B cell (primary cell): ENCODE measurements at regions not wholly inside any gene's neighbourhood (a gene's known extent, or its start where the extent isn't known, plus 50 kb on each side); places are given as distances from the start of the nearest gene placed in this dataset.

Experiments used
- ATAC-seq: fragments of 200-7000 bp; cut with Tn5 transposase; one replicate; pipeline ENCODE4 v1.10.0; 2021; ENCODE audit warnings: low read depth, mild to moderate bottlenecking, moderate number of reproducible peaks, moderate library complexity
- CTCF ChIA-PET: fragments of 350-600 bp; sonication (Branson Sonifier 250); formaldehyde crosslinking; loops from one replicate; lab custom pipeline; 2021; ENCODE audit warnings: antibody characterized with exemption, inconsistent platforms; lab: Charles Lee
- POLR2A ChIA-PET: fragments of 350-600 bp; sonication (Branson Sonifier 250); formaldehyde crosslinking; loops from one replicate; lab custom pipeline; 2021; ENCODE audit warnings: antibody characterized with exemption; lab: Charles Lee
- DNase-seq: peaks from one replicate; pipeline ENCODE4 v3.0.0; 2013
- H2AFZ ChIP-seq: 2 replicates; pipeline ENCODE4 v1.6.1; 2012; ENCODE audit warnings: mild to moderate bottlenecking, low read depth, low read length; ENCODE audit not compliant: insufficient read depth, poor library complexity, severe bottlenecking
- H3K27ac ChIP-seq, 2 donors: 1 replicate in 1 of 2; 2 replicates in 1 of 2; pipeline ENCODE4 v1.5.1; 2012 to 2013; ENCODE audit warnings: low read length in 2 of 2, mild to moderate bottlenecking in 2 of 2, moderate library complexity in 1 of 2
- H3K27me3 ChIP-seq, 4 experiments: fragments of 200-600 bp in 1 of 4; sonication (generic) in 1 of 4; replicated peaks in 1 of 4; 1 replicate in 2 of 4; 2 replicates in 2 of 4; pipeline versions ENCODE4 v1.6.1 to v1.7.0; 2013 to 2016; ENCODE audit warnings: low read length in 3 of 4, mild to moderate bottlenecking in 2 of 4, mixed read lengths in 1 of 4, moderate library complexity in 1 of 4; ENCODE audit not compliant: insufficient read depth in 4 of 4, control insufficient read depth in 3 of 4; ENCODE audit errors: control extremely low read depth in 1 of 4
- H3K36me3 ChIP-seq, 2 experiments: replicated peaks in 1 of 2; 1 replicate in 1 of 2; 2 replicates in 1 of 2; pipeline versions ENCODE4 v1.6.1 to v1.7.1; 2013; ENCODE audit warnings: low read length in 1 of 2; ENCODE audit not compliant: insufficient read depth in 2 of 2, control insufficient read depth in 1 of 2; ENCODE audit errors: control extremely low read depth in 1 of 2, extremely low read depth in 1 of 2
- H3K4me1 ChIP-seq, 2 donors: fragments of 200-600 bp in 1 of 2; sonication (generic) in 1 of 2; 1 replicate in 1 of 2; 2 replicates in 1 of 2; pipeline versions ENCODE4 v1.5.1 to v1.6.1; 2013 to 2017; ENCODE audit warnings: low read length in 2 of 2; ENCODE audit not compliant: control insufficient read depth in 2 of 2, insufficient read depth in 2 of 2
- H3K4me2 ChIP-seq: replicated peaks from 2 replicates; pipeline ENCODE3; 2012; ENCODE audit warnings: mild to moderate bottlenecking, low read depth, low read length; ENCODE audit not compliant: poor library complexity, severe bottlenecking
- H3K4me3 ChIP-seq, 5 experiments: fragments of 200-600 bp in 1 of 5; sonication (generic) in 1 of 5; 1 replicate in 3 of 5; 2 replicates in 2 of 5; pipeline versions ENCODE4 v1.5.1 to v1.7.0; 2011 to 2016; ENCODE audit warnings: low read length in 4 of 5, mild to moderate bottlenecking in 4 of 5, low read depth in 2 of 5, control low read depth in 1 of 5, moderate library complexity in 1 of 5; ENCODE audit not compliant: insufficient read depth in 1 of 5; ENCODE audit errors: control extremely low read depth in 1 of 5, extremely low read depth in 1 of 5
- H3K79me2 ChIP-seq: fragments of 200-600 bp; sonication (generic); one replicate; pipeline ENCODE4 v1.6.0; 2016; ENCODE audit warnings: low read length; ENCODE audit not compliant: control insufficient read depth, insufficient read depth
- H3K9ac ChIP-seq: fragments of 200-600 bp; sonication (generic); 2 replicates; pipeline ENCODE4 v1.6.1; 2017; ENCODE audit warnings: mild to moderate bottlenecking, low read length, moderate library complexity
- H3K9me3 ChIP-seq, 3 donors: one replicate each; pipeline versions ENCODE4 v1.6.1 to v1.7.1; 2013; ENCODE audit warnings: low read length in 2 of 3; ENCODE audit not compliant: control insufficient read depth in 2 of 3, insufficient read depth in 1 of 3; ENCODE audit errors: control extremely low read depth in 1 of 3
- H4K20me1 ChIP-seq: 2 replicates; pipeline ENCODE4 v1.6.0; 2012; ENCODE audit warnings: mild to moderate bottlenecking, low read length; ENCODE audit not compliant: insufficient read depth, control insufficient read depth, poor library complexity, severe bottlenecking
- H3K27ac Mint-ChIP-seq: one replicate; pipeline ENCODE4 v1.8.0; 2021; ENCODE audit warnings: mixed read lengths
- H3K27me3 Mint-ChIP-seq: one replicate; pipeline ENCODE4 v1.8.0; 2021; ENCODE audit warnings: mixed read lengths
- H3K4me1 Mint-ChIP-seq: one replicate; pipeline ENCODE4 v1.8.0; 2021; ENCODE audit warnings: mixed read lengths
- H3K4me3 Mint-ChIP-seq: one replicate; pipeline ENCODE4 v1.8.0; 2021; ENCODE audit warnings: mixed read lengths
- H3K9me3 Mint-ChIP-seq: one replicate; pipeline ENCODE4 v1.8.0; 2022; ENCODE audit warnings: mixed read lengths; ENCODE audit not compliant: insufficient read depth
- CTCF ChIP-seq: fragments of 200-600 bp; IDR thresholded peaks from one replicate; pipeline ENCODE4 v1.8.0; 2022; ENCODE audit warnings: antibody characterized with exemption, mild to moderate bottlenecking
- EZH2 ChIP-seq: IDR thresholded peaks from 2 replicates; pipeline ENCODE4 v1.6.1; 2012; ENCODE audit warnings: borderline replicate concordance, low read depth, mild to moderate bottlenecking, moderate library complexity, low read length; ENCODE audit not compliant: insufficient read depth, poor library complexity, severe bottlenecking
- WGBS: methylation state at CpG from one replicate; pipeline ENCODE4 v1.1.5; 2013; ENCODE audit warnings: missing lambda C conversion rate; ENCODE audit not compliant: insufficient coverage; 5-methylcytosine and 5-hydroxymethylcytosine counted together
- intact Hi-C: fragments of 100-400 bp; cut with micrococcal nuclease; formaldehyde crosslinking; loops from one replicate; pipeline ENCODE4 v1.10.0; 2022

- no peaks in the 10 kb centered on the region for H3K27me3 Mint-ChIP-seq
- H3K4me3 Mint-ChIP-seq: no peak overlapping the region
- Histone ChIP-seq H3K79me2 (no peaks in the 10 kb centered on the region), H3K4me1 (no peaks in the 10 kb centered on the region), H3K27me3 (no peaks in the 10 kb centered on the region), H3K36me3 (no peaks in the 10 kb centered on the region), H3K9ac (no peak overlapping the region), H3K9me3 (no peaks in the 10 kb centered on the region), H3K4me3 (no peak overlapping the region), H3K4me2 (no peak overlapping the region), H4K20me1 (no peaks in the 10 kb centered on the region), H3K27ac (no peak overlapping the region), H2AFZ (no peak overlapping the region)
- intact Hi-C loops: no loop called here
- CTCF ChIA-PET: no interaction called here
- no peak overlapping the region for H3K27ac Mint-ChIP-seq
- no peaks in the 10 kb centered on the region for H3K9me3 Mint-ChIP-seq
- POLR2A ChIA-PET: no interaction called here
- ATAC-seq (no peak), DNase-seq (no peak)
- H3K4me1 Mint-ChIP-seq: peaks cover 5% of the 10 kb centered on the region
- no peak for TF ChIP-seq EZH2
- no peak for TF ChIP-seq CTCF
- WGBS: 93% methylated on average over 4 of the region's 4 CpGs
Observed at GRCh38 chr4:14368391-14368790, 633.9 kb upstream of the CPEB2 start.

GRCh38 chr4:14371131-14371530 lies 631.1 kb upstream of the CPEB2 start:
- no peaks in the 10 kb centered on the region for H3K27me3 Mint-ChIP-seq
- TF ChIP-seq CTCF: no peak
- no peak for TF ChIP-seq EZH2
- Histone ChIP-seq H3K9ac (no peak overlapping the region), H3K4me3 (no peak overlapping the region), H3K4me2 (no peak overlapping the region), H4K20me1 (no peaks in the 10 kb centered on the region), H3K79me2 (no peaks in the 10 kb centered on the region), H3K36me3 (no peaks in the 10 kb centered on the region), H3K27ac (no peak overlapping the region), H2AFZ (no peak overlapping the region), H3K4me1 (no peaks in the 10 kb centered on the region), H3K27me3 (no peaks in the 10 kb centered on the region), H3K9me3 (no peaks in the 10 kb centered on the region)
- CTCF ChIA-PET: interaction anchor here (0.6 to 1.2 kb wide), 2 partner anchors 140 to 789 kb away, joined by 3 read pairs; no protein-coding TSS in a partner anchor
- no peaks in the 10 kb centered on the region for H3K9me3 Mint-ChIP-seq
- intact Hi-C loops: no loop called here
- DNase-seq (no peak), ATAC-seq (no peak)
- no peak overlapping the region for H3K27ac Mint-ChIP-seq
- peaks cover 2% of the 10 kb centered on the region for H3K4me1 Mint-ChIP-seq
- POLR2A ChIA-PET: no interaction called here
- whole genome bisulfite sequencing: 93% methylated on average over 4 of the region's 5 CpGs
- no peak overlapping the region for H3K4me3 Mint-ChIP-seq
